ENCODE measurements at regions not wholly inside any gene's neighbourhood (a gene's known extent, or its start where the extent isn't known, plus 50 kb on each side); places are given as distances from the start of the nearest gene placed in this dataset.

DNA sequence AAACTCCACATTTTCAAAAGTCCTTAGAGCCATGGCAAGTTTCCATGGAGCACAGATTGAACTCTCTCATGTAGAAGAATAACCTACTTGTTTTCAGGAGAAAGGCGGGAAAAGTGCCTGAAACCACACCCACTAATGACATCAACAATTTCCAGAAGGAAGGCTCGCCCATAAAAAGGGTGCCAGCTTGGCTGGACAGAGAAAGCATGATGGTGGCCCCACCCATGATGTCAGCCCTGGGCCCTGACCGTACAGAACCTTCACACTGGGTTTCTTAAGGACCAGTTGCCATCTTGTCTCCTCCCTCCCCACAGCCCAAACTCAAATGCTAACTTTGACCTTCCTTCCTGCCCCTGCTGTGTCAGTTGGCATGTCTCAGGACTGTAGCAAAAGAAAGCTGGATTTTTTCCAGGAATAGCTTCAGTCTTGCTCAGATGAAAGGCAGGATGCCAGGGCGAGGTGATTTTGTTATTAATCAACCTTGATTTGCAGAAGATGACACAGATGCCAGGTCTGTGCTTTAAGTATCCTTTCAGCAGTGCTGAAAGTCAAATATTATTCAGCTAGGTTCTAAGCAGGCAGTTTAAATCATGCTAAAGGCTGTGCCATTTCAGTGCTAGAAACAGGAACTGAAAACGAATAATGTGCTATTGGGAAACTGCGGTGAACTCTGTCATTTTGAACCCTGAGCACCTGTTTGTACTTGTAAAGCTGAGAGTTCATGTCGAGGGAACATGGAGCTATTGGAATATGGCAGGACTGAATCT, 89.5 kb upstream of the RFC3 start:
- TF ChIP-seq CTCF (IDR thresholded peaks at IDR 0.05; ENCODE audit: insufficient read depth, low read depth, low read length) = no peak
- no peak overlapping the region for H3K4me3 ChIP-seq (ENCODE audit: low read depth, low read length)
- no peak for DNase-seq (ENCODE audit: low read depth)
- POLR2A ChIA-PET = no interaction called here
- H3K36me3 ChIP-seq (ENCODE audit: control insufficient read depth, insufficient read depth, low read length) = no peaks in the 10 kb centered on the region
- CTCF ChIA-PET = interaction anchor here (0.5 kb wide), 1 partner anchor 107 kb away, joined by 3 read pairs; no protein-coding TSS in a partner anchor
- no peaks in the 10 kb centered on the region for H3K27me3 ChIP-seq (ENCODE audit: control insufficient read depth, insufficient read depth, low read length)

DNA sequence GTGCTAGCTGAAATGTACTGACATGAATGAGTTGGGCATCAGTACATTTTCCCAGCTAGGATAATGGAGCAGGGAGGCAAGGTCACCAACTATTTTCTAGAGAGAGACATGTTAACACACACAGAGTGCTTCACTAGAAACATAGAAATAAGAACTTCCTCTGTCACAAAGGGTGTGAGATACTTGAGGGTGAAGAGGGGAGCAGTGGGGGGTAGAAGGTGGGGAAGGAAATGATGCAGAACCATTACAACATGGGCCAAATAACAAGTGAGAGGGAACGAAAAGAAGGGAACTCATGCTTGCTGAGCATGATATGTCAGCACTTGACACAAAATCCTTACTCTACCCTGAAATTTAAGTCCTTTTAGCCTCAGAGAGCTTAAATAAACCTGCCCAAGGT, 87.8 kb upstream of the RFC3 start:
- H3K36me3 ChIP-seq (ENCODE audit: control insufficient read depth, insufficient read depth, low read length) = no peaks in the 10 kb centered on the region
- ChIA-PET POLR2A (no interaction called here), CTCF (interaction anchor here (0.6 to 1.0 kb wide), 3 partner anchors 42 to 1402 kb away, joined by 3 to 4 read pairs (median 3); no protein-coding TSS in a partner anchor)
- DNase-seq (ENCODE audit: low read depth) = no peak
- no peak for TF ChIP-seq CTCF (IDR thresholded peaks at IDR 0.05; ENCODE audit: insufficient read depth, low read depth, low read length)
- no peaks in the 10 kb centered on the region for H3K27me3 ChIP-seq (ENCODE audit: control insufficient read depth, insufficient read depth, low read length)
- H3K4me3 ChIP-seq (ENCODE audit: low read depth, low read length) = no peak overlapping the region

GRCh38 chr13:33730619-33731018, 87.3 kb upstream of the RFC3 start:
- CTCF ChIA-PET = interaction anchor here (0.6 to 1.0 kb wide), 3 partner anchors 43 to 1402 kb away, joined by 3 to 4 read pairs (median 3); no protein-coding TSS in a partner anchor
- H3K36me3 ChIP-seq (ENCODE audit: control insufficient read depth, insufficient read depth, low read length) = no peaks in the 10 kb centered on the region
- no peaks in the 10 kb centered on the region for H3K27me3 ChIP-seq (ENCODE audit: control insufficient read depth, insufficient read depth, low read length)
- H3K4me3 ChIP-seq (ENCODE audit: low read depth, low read length) = no peak overlapping the region
- POLR2A ChIA-PET = no interaction called here
- DNase-seq (ENCODE audit: low read depth) = no peak
- TF ChIP-seq CTCF (IDR thresholded peaks at IDR 0.05; ENCODE audit: insufficient read depth, low read depth, low read length) = no peak

DNA sequence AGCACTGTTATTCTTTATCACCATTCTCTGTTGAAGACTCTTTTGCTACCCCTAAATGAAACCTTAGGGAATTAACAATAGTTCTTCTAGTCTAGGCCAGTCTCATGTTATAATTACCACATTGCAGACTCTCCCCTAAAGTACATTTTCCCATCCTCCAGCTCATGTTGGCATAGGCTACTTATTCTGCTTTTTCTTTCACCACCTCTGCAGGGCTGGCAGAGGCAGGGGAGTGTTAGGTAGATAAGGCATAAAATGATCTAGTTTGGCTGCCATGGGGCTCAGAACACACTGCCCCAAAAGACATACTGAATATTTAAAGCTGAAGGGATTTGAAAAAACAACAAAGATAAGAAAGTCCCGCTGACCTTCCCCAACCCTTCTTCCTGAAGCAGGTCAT, 82.7 kb upstream of the RFC3 start:
- no peak for TF ChIP-seq CTCF (IDR thresholded peaks at IDR 0.05; ENCODE audit: insufficient read depth, low read depth, low read length)
- no peak for DNase-seq (ENCODE audit: low read depth)
- Histone ChIP-seq H3K36me3 (ENCODE audit: control insufficient read depth, insufficient read depth, low read length) (no peaks in the 10 kb centered on the region), H3K27me3 (ENCODE audit: control insufficient read depth, insufficient read depth, low read length) (no peaks in the 10 kb centered on the region; the same call in 1 of the 2 replicates), H3K4me3 (ENCODE audit: low read depth, low read length) (no peak overlapping the region)
- ChIA-PET POLR2A (no interaction called here), CTCF (interaction anchor here (1.3 kb wide), 1 partner anchor 11 kb away, joined by 3 read pairs; no protein-coding TSS in a partner anchor)

- no peak for TF ChIP-seq CTCF (IDR thresholded peaks at IDR 0.05; ENCODE audit: insufficient read depth, low read depth, low read length)
- H3K27me3 ChIP-seq (ENCODE audit: control insufficient read depth, insufficient read depth, low read length) = no peaks in the 10 kb centered on the region; the same call in 1 of the 2 replicates
- ChIA-PET POLR2A (no interaction called here), CTCF (interaction anchor here (0.7 to 1.6 kb wide), 3 partner anchors 15 to 64 kb away, joined by 3 to 5 read pairs (median 4); no protein-coding TSS in a partner anchor)
- DNase-seq (ENCODE audit: low read depth) = no peak
- no peak overlapping the region for H3K4me3 ChIP-seq (ENCODE audit: low read depth, low read length)
- no peaks in the 10 kb centered on the region for H3K36me3 ChIP-seq (ENCODE audit: control insufficient read depth, insufficient read depth, low read length)
These were observed 78.7 kb upstream of the RFC3 start for GRCh38 chr13:33739254-33739653.

Measured in BJ (cell line).